ENCODE measurements at regions not wholly inside any gene's neighbourhood (a gene's known extent, or its start where the extent isn't known, plus 50 kb on each side); places are given as distances from the start of the nearest gene placed in this dataset.
A peak's percentile ranks its signal among the peaks of the same experiment; 100 is the strongest.
"Not testable (repeated sequence)": the region's sequence is repeated elsewhere in the genome, so short reads cannot be mapped to it uniquely, and the experiment has no call there.

DNA sequence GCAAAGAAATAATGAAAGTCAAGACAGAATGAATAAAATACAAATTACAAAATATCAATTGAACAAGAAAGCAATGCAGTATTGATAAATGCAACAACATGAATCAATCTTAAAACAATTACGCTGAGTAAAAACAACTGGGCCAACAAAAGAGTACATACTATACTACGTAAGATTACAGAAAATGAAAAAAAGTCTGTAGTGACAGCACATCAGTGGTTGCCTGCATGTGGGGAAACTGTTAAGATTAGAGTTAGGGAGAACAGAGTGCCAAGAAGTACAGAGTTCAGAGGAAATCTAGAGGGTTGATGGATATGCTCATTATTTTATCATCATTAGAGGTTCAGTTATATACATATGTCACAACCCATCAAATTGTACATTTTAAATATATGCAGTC is 706.6 kb upstream of the ACO1 start:
- DNase-seq: no peak

DNA sequence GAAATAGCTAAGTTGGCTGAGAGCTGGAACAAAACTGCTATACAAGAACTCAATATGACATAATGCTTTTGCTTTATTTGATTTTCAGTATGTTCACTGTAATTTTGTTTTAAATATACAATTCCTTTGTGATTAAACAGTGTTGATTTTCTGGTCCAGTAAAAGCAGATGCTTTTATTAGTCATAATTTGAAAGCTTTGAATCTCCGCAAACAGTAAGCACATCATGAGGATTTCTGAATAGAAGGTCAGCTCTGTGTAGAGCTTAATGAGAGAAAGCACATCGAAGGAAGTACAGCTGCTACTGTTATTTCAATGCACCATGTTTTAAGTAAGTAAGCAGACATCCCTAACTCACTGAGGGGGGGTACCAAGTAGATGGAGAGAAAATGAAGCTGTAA is 701.3 kb upstream of the ACO1 start:
- DNase-seq: peak; percentile 82 to 95

DNA sequence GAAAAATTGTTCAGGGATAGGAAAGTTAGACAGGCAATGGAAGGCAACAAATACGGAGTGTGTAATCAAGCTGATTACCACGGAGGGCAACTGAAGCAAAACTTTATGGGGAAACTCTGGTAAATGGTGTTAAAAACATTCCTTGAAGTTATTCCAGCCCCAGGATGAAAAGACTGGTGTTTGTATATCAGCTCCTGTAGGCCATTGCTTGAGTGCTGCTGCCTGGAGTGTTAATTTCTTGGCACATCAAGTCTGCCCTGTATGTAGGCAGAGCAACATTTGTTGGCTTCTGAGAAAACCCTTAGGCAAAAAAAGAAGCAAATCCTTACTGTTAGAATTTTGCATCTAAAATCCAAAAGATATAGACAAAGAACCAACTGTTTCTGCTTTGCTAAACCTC is 686.5 kb upstream of the ACO1 start:
- no peak for DNase-seq

DNA sequence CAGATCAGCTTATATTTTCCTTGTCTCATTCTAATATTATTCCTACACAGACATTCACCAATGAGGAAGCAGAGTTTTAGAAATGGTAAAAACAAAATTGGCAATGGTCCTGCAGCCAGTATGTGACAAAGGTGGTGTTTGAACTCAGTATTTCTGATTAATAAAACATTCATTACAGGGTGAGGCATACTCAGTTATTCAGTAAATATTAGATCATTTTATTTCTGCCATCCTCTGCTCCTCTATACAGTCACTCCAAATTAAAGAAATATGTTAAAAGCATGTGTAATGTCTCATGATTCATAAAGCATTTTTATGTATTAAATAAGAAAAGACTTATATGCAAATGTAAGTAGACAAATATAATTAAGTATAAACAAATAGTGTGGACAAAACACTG is 684.6 kb upstream of the ACO1 start:
- DNase-seq: no peak

DNA sequence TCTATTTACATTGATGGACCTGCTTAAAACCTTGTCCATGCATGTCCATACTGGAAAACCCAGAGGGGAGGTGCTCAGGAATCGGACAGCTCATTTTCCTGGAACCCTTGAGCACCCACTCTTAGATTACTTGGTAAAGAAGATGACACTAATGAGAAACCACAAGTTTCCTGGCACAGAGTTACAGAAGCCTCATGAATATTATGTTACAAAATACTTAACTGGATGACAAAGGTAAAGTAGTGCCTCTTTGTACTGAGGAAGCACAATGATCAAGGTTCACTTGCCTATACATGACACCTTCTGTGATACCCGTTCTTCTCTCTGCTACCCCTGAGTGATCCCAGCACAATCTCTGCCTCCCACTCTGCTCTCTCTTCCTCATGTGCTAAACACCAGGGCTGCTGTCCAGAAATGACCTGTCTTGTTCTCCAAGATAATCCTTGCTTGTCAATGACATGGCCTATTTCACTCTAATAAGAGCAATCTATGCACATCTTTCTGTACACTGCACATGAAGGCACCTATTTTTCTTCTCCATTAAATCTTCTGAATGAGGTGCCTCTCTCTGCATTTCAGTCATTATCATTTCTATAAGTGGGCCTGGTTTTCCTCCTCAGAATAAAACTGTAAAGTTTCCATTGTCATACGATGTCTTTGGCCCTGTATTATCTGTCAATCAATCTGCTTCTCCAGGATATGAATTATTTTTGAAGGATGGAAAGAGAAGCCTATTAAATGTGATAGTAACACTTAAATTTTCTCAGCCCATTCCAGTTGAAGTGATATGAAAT is 684.0 kb upstream of the ACO1 start:
- DNase-seq: no peak

DNA sequence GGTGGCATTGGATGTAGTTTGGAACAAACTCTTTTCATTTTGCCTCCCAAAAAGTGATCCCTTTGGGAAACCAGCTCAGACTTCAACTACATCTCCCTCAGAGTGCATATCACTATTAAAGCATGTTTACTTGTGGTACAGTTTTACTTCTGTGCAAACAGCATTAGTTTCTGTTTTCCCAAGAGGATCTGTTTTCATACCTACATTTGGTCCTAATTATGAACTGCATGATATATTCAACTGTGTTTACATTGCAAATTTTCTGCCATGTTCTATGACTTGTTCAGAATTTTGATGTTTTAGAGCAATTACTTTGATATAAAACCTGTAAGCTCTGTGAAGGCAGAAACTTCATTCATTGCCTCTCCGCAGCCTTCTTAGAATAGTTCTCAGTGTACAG is 681.5 kb upstream of the ACO1 start:
- peak; percentile 54 to 80 for DNase-seq

DNA sequence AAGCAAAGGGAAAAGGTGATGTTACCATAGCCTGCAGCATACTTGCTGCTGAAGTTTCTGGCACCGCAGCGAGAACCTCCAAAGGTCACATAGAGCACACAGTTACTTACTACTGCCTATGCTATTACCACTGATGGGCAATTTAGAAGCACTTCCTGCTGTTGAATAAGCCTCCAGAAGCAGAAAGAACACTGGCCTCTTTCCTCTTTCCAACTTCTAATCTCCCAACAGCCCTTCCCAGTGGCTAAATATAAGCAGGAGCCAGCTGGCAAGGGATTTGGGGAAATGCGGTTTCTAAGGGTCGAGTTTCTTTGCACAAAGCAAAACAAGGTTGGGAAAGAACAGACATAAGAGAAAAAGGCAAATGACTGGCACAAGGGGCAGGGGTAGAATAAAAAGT is 669.2 kb upstream of the ACO1 start:
- DNase-seq: no peak

DNA sequence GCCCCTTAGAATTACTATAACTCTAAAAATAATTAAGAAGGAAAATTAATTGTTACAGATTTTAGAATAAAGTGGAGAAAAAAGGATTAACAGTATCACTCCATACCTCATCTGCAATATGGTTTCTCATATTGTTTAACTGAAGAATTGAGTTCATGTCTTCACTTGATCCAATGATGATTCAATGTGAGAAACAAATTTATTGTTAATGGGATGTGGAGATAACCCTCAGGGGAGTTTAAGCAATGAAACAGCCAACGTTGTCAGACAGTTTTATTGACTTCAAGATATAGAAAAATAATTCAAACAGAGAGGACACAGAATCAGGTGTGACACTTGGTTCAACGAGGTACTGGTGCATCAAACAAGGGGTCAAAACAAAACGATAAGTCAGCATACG is 665.2 kb upstream of the ACO1 start:
- no peak for DNase-seq

DNA sequence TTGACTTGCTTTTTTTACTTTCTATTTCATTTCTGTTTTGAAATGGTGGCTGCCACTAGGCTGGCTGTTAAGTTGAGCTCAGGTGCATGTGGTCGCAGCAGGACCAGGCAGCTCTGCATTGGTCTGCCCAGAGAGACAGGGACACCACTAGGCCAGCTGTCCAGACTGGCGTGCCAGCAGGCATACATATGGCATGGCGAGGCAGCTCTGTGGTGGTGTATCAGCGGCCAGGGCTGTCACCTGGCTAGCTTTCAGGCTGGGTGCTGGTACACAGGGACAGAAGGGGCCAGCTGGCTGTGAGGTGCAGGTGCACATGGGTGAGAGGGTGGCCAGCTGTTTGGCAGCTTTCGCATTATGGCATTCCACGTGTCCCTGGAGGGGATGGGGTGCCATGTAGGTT is 654.0 kb upstream of the ACO1 start:
- no peak for DNase-seq

DNA sequence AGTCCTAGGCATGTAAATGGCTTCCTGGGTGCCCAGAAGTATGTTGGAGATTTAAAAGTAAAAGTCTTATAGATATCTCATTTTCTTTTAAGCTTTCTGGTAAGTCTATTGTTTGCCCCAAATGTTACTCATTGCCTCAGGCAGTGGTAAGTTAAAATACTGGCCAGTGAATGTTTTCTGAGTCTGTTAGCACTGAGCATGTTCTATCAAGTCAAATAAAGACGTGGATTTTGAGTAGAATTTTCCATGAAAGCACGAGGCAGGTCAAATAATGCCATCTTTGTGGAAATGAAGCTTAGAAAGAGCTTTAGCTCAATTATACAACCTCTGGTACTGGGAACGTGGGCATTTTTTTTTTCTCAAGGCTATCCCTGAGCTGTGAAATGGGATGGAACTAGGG is 651.3 kb upstream of the ACO1 start:
- DNase-seq: no peak

DNA sequence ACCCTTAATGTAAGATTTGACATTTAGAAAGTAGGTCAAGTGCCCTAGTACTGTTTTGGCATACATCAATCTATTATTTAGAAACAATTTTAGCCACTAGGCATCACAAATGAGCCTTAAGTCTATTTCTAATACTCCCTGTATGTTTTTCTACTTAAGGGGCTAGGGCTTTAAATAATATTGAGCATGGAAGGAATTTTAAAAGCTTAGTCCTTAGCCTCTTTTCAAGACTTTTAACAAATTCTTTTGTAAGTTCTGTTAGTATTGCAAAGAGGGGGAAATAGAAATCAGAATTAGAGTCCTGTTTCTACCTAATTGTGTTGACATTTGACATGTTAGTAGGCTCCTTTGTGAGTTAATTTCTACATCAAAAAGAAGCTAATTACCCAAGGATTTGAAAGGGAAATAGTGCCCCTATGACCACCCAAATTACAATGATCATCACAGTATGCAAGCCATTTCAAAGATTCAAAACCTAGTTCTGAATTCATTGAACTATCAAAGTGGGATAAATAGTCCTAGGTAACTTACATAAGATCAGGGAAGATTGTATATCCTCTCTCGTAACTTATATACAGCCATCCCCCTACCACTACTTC is 647.8 kb upstream of the ACO1 start:
- peak in 1 of 2 experiments; percentile 47 for DNase-seq

DNA sequence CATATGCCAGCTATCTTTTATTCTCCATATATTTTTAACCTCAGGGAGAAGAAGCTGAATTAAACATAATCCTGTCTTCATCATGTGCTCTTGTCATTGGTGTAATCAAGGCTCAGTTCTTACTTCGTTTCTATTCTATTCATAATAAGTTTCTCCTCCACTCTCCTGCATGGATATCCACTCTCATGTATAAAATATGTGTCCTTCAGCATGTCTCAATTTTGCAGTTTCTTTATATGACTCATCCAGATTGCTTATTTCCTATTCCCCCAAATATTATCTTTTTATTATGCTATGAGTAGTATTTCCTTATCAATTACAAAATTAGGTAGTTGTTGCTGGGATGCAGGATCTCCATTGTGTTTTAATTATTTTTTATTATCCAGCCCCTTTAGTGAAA is 643.7 kb upstream of the ACO1 start:
- DNase-seq: no peak

DNA sequence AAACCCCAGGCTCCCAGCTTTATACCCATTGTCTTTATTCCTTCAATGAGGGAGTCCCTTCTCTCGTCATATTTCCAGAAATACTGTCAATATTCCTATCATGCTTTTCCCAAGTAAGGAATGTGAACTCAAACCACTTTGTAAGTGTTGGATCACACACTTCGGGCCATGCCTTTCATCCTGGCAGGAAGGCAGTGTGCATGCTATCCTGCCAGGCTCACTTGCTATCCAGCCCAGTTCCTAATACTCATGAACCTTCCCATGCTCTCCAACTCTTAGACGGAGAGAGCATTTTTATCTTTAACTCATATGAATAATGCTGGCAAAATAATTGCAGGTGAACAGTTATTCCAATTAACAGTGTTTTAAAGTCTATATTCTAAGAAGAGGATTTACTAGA is 639.9 kb upstream of the ACO1 start:
- no peak for DNase-seq

DNA sequence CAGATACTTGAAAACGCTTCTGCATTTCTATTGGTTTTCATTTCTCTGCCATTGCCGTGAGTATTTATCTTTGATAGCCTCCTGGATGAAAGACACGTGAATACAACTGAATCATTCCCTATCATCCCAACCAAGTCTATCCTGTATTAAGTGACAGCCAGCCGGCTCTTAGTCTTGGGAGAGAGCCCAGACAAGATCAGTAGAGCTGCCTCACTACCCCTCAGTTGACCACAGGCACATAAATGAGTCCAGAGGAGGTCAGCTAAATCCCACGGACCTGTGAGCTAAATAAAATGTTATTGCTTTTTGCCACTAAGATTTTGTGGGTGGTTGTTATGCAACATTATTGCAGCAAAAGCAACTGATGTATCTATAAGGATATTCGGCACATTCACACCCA is 639.0 kb upstream of the ACO1 start:
- no peak for DNase-seq

DNA sequence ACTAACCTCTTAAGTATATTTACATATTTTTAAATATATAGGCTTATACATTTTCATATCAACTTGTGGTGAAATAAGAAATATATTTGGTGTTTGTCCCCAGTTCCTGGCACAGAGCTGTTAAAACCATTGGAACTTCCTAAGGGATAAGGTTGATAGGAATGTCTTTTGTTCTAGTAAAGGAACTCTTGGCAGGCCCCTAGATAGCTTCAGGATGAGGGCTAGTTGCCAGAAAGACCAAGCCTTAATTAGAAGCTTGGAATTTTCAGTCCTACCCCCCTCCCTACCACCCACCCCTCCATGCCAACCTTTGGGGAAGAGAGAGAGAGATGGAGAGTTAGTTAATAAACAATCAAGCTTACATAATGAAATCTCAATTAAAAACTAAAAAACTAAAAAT is 638.6 kb upstream of the ACO1 start:
- DNase-seq: no peak

DNA sequence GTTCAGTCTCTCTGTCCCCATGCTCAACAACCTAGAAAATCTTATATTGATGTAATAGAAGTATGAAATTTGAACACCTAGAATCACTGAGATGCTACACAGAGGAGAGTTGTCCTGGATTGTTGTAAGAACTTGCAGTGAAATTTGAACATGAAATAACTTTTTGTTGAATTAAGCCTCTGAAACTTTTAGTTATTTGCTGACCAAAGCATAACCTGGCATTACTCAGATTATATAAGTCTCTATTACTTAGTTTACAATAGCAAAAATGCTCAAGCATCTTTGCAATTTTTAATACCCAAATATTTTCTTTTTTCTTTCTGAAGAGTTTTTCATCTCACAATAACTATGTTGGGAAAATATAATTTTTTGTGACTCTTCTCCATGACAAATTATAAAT is 630.7 kb upstream of the ACO1 start:
- DNase-seq: no peak

DNA sequence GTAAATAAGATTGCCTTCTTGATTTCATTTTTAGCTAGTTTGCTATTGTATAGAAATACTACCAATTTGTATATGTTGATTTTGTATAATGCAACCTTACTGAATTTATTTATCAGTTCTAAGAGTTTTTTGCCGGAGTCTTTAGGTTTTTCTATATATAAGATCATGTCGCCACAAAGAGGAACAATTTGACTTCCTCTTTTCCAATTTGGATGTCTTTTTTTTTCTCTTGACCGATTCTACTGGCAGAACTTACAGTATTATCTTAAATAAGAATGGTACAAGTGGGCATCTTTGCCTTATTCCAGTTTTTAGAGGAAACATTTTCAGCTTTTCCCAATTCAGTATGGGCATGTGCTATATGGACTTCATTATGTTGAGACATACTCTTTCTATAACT is 624.7 kb upstream of the ACO1 start:
- DNase-seq: no peak

DNA sequence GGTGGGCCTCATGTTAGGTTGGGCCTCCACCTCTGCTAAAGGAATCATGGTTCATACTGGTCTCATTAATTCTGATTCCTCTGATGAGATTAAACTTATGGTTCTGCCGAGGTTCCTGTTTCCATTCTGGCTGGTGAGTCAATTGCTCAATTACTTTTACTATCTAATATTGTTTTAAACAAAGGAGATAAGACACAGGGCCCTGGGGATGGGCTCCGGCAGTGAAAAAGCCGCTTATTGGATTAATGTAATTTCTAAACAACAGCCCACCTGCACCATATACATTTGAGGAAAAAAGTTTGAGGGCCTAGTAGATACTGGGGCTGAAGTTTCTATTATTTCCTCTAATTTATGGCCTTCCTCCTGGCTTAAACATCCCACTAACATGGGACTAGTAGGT is 610.4 kb upstream of the ACO1 start:
- DNase-seq: not testable (repeated sequence)

DNA sequence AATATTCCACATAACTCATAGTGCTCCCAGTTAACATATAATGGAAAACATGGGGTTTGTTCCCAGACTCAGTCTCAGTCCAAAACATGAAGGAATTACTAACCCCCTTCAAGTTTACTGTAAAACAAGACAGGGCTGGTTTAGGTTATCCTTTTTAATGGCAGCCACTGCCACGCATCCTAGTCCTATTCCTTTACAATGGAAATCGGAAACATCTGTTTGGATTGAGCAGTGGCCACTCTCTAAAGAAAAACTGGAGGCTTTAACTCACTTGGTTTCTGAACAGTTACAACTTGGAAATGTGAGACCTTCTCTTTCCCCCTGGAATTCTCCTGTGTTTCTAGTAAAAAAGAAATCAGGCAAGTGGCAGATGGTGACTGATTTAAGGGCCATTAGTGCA is 609.9 kb upstream of the ACO1 start:
- no peak for DNase-seq

DNA sequence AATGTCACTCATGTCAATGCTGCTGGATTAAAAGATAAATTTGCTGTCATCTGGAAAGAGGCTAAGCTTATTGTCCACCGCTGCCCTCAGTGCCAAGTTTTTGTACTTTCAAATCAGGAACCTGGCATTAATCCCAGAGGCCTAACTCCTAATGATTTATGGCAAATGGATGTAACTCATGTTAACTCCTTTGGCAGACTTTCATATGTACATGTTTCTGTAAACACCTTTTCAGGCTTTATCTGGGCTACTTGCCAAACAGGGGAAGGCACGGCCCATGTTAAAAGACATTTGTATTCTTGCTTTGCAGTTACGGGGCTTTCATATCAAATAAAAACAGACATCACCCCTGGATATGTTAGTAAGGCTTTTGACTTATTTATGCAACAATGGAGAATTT is 608.0 kb upstream of the ACO1 start:
- peak; percentile 95 to 99 for DNase-seq

DNA sequence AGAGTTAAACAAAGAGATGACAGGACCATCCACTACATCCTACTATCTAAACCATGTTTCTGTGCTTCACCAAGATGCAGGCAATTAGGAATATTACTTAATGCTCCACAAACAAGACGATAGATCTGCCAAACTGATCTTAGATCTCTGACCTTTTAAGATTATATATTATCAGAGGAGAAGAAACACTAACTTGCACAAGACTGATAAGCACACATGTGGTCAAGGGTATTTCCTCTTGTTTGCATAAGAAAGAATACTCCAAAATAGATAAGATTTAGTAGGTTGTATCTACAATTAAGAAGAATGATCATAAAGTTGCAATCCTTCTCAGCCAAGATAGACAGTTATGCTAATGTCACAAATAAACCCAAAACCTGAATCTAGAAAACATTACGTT is 601.0 kb upstream of the ACO1 start:
- no peak for DNase-seq

DNA sequence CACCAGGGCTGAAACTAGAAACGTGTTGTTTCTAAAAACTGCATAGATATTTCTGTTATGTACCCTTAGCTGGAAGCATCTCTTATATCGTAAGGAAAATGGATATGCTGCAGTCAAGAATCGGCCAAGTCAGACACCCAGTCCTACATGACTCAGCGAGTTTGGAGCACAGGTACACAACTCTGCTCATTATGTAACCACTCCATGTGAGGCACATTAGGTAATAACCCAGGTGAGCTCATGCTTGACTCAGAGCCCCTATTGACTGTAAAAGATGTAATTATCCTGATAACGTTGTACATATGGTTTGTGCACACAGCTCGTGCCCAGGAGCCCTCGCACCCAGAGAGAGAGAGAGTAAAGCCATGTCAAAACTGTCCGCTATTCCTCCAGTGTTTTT is 593.7 kb upstream of the ACO1 start:
- peak in 1 of 2 experiments; percentile 19 for DNase-seq

DNA sequence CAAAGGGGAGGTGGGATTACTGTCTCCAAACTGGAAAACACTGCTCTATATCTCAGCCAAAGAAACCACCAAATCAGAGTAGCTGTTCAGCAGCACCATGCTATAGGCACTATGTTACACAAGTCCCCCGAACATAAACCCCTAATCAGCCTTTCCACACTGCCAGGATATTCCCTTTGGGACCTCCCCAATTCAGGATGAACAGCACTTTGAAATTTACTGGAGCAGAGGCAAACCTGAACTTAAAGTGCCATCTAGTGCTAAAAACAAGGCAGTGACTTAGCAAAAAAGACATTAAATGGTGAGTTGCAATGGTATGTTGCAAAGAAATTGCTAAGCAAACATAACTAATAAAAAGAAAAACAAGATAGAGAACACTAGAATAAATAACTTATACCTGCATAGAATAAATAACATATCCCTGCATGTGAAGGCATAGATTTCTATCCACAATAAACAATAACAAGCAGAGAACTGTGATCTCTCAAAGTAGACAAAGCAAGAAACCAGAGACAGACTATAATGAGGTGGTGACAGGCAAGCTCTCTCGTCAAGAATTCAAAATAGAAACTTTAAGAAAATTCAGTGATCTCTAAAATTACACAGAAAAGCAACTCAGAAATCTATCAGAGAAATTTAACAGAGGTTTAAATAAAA is 584.4 kb upstream of the ACO1 start:
- DNase-seq: peak; percentile 65 to 82

DNA sequence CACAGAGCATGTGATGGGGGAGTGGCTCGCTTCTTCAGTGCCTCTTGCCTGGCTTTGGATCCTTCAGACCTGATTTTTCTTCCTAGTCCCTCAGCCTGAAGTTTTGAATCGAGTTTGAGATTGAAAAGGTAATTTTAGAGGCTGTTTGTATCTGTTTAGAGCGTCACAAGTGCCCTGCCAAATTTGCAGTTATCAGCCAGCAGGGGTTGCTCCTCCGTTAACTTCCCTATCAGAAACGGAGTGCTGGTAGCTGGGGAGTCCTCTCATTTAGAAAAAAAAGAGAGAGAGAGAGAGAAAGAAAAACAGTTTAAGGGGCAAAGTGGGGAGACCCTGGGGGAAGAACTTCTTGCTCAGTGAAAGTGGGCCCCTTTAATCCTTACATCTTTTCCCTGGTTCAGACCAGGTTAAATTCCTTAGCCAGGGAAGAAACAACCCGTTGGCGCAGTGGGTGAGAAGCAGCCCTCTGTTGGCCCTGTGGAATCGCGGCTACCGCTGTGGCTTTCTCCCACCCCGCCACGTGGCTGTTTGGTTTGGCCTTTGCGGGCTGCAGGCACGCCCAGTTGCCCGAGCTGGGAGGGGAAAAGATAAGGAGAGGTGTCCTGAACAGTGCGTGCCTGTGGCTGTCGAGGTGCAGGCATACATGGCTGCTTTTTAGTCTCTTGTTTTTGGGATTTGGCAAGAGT is 576.7 kb upstream of the ACO1 start:
- DNase-seq: no peak

Data from NCI-H2081 (cell line).